ENCODE measurements at regions not wholly inside any gene's neighbourhood (a gene's known extent, or its start where the extent isn't known, plus 50 kb on each side); places are given as distances from the start of the nearest gene placed in this dataset.

DNA sequence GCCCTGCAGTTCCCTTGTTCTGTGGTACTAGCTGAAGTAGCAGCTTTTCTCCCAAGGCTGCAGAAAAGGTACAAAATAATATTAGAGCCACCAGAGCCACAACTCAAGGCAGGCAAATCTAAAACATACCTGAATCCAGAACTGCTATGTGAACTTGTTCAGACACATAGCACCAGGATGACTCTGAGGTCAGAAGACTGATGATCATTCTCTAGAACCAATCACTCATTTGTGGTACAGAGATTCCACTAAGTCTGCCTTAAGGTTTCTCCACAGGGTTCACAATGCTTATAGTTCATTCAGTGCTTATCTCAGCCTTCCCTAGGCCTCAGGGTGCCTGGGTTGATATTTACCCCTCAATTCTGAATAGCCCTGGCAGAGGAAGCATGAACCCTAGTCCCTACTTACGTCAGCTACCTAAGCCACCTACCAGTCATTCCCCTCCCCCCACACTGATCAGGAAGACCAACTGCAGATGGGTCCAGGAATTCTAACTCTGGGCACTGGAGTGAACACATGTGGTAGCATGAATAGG, 140.9 kb upstream of the MOCS1 start:
- TF ChIP-seq, protein P1, sequence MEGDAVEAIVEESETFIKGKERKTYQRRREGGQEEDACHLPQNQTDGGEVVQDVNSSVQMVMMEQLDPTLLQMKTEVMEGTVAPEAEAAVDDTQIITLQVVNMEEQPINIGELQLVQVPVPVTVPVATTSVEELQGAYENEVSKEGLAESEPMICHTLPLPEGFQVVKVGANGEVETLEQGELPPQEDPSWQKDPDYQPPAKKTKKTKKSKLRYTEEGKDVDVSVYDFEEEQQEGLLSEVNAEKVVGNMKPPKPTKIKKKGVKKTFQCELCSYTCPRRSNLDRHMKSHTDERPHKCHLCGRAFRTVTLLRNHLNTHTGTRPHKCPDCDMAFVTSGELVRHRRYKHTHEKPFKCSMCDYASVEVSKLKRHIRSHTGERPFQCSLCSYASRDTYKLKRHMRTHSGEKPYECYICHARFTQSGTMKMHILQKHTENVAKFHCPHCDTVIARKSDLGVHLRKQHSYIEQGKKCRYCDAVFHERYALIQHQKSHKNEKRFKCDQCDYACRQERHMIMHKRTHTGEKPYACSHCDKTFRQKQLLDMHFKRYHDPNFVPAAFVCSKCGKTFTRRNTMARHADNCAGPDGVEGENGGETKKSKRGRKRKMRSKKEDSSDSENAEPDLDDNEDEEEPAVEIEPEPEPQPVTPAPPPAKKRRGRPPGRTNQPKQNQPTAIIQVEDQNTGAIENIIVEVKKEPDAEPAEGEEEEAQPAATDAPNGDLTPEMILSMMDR (IDR thresholded peaks at IDR 0.05; ENCODE audit: low read length): no peak
- no peak for TF ChIP-seq EZH2 (IDR thresholded peaks at IDR 0.05; ENCODE audit: borderline replicate concordance, low read length)

Data from OCI-LY1 (cell line).